Esophagus (tissue), 2 donors: ENCODE measurements at regions not wholly inside any gene's neighbourhood (a gene's known extent, or its start where the extent isn't known, plus 50 kb on each side); places are given as distances from the start of the nearest gene placed in this dataset.
A peak's percentile ranks its signal among the peaks of the same experiment; 100 is the strongest.

ENCODE experiments used
- H3K27ac ChIP-seq, 2 donors: one replicate each; pipeline ENCODE4 v1.5.1; 2013; ENCODE audit warnings: low read depth in 2 of 2, mild to moderate bottlenecking in 2 of 2, inconsistent platforms in 1 of 2, low read length in 1 of 2, moderate library complexity in 1 of 2
- H3K27me3 ChIP-seq, 2 donors: one replicate each; pipeline ENCODE4 v1.6.1; 2013; ENCODE audit warnings: low read length in 2 of 2, control low read depth in 1 of 2, mild to moderate bottlenecking in 1 of 2; ENCODE audit not compliant: insufficient read depth in 2 of 2, control insufficient read depth in 1 of 2
- H3K36me3 ChIP-seq, 2 donors: one replicate each; pipeline ENCODE4 v1.6.1; 2013; ENCODE audit warnings: low read length in 1 of 2; ENCODE audit not compliant: control insufficient read depth in 2 of 2, insufficient read depth in 2 of 2
- H3K4me1 ChIP-seq, 2 donors: one replicate each; pipeline ENCODE4 v1.6.1; 2013; ENCODE audit warnings: low read length in 1 of 2; ENCODE audit not compliant: control insufficient read depth in 2 of 2, insufficient read depth in 2 of 2
- H3K4me3 ChIP-seq, 2 donors: one replicate each; pipeline ENCODE4 v1.5.1; 2013; ENCODE audit warnings: low read length in 2 of 2, mild to moderate bottlenecking in 2 of 2, low read depth in 1 of 2, moderate library complexity in 1 of 2
- H3K9me3 ChIP-seq, 2 donors: one replicate each; pipeline ENCODE4 v1.6.1; 2013; ENCODE audit warnings: mild to moderate bottlenecking in 2 of 2, low read depth in 1 of 2, low read length in 1 of 2, moderate library complexity in 1 of 2; ENCODE audit not compliant: control insufficient read depth in 2 of 2, insufficient read depth in 1 of 2
- WGBS, 2 donors: extraction: QIAGEN DNeasy Blood & Tissue Kit; methylation state at CpG; one replicate each; pipeline ENCODE4 v1.1.7; 2013; 5-methylcytosine and 5-hydroxymethylcytosine counted together
- donor health status: healthy with polysubstance abuse.
- donor health status: Bipolar disorder and iron deficiency.

- Histone ChIP-seq H3K27me3 (no peaks in the 10 kb centered on the region), H3K4me1 (no peaks in the 10 kb centered on the region), H3K4me3 (no peak overlapping the region), H3K27ac (no peak overlapping the region), H3K36me3 (no peaks in the 10 kb centered on the region), H3K9me3 (no peaks in the 10 kb centered on the region)
- WGBS, 2 donors = 84 to 89% methylated on average over 8 of the region's 10 CpGs
Observed at GRCh38 chr21:38972078-38972477, 166.3 kb downstream of the ETS2 start.

GRCh38 chr21:38970765-38971164 is 165.0 kb downstream of the ETS2 start:
- 89 to 100% methylated on average over 3 of the region's 3 CpGs for WGBS, 2 donors
- no peaks in the 10 kb centered on the region for H3K36me3 ChIP-seq
- no peak overlapping the region for H3K27ac ChIP-seq
- H3K4me3 ChIP-seq = no peak overlapping the region
- no peaks in the 10 kb centered on the region for H3K4me1 ChIP-seq
- H3K27me3 ChIP-seq = no peaks in the 10 kb centered on the region
- H3K9me3 ChIP-seq = no peaks in the 10 kb centered on the region

GRCh38 chr21:38968887-38969543 is 163.3 kb downstream of the ETS2 start:
- no peaks in the 10 kb centered on the region for H3K9me3 ChIP-seq
- H3K4me1 ChIP-seq = no peaks in the 10 kb centered on the region
- WGBS, 2 donors = 87% methylated on average over 12 of the region's 12 CpGs
- no peaks in the 10 kb centered on the region for H3K27me3 ChIP-seq
- no peak overlapping the region for H3K4me3 ChIP-seq
- no peaks in the 10 kb centered on the region for H3K36me3 ChIP-seq
- H3K27ac ChIP-seq = no peak overlapping the region

GRCh38 chr21:38965910-38966504 is 160.3 kb downstream of the ETS2 start:
- Histone ChIP-seq H3K27me3 (no peaks in the 10 kb centered on the region), H3K4me1 (no peaks in the 10 kb centered on the region), H3K36me3 (no peaks in the 10 kb centered on the region), H3K4me3 (no peak overlapping the region), H3K27ac (no peak overlapping the region), H3K9me3 (no peaks in the 10 kb centered on the region)
- WGBS, 2 donors = 51 to 77% methylated on average over 16 of the region's 16 CpGs

- H3K27me3 ChIP-seq = no peaks in the 10 kb centered on the region
- H3K27ac ChIP-seq = no peak overlapping the region
- H3K36me3 ChIP-seq = no peaks in the 10 kb centered on the region
- H3K4me3 ChIP-seq = no peak overlapping the region
- no peaks in the 10 kb centered on the region for H3K4me1 ChIP-seq
- 64 to 76% methylated on average over 8 of the region's 8 CpGs for WGBS, 2 donors
- H3K9me3 ChIP-seq = no peaks in the 10 kb centered on the region
Observed at GRCh38 chr21:38965241-38965640, 159.5 kb downstream of the ETS2 start.

- no peaks in the 10 kb centered on the region for H3K27me3 ChIP-seq
- H3K4me1 ChIP-seq = peaks cover under 1 to 2% of the 10 kb centered on the region in 2 donors
- H3K9me3 ChIP-seq = no peaks in the 10 kb centered on the region
- no peak overlapping the region for H3K27ac ChIP-seq
- WGBS, 2 donors = 82 to 83% methylated on average over 6 of the region's 6 CpGs
- H3K4me3 ChIP-seq = no peak overlapping the region
- no peaks in the 10 kb centered on the region for H3K36me3 ChIP-seq
Observed at GRCh38 chr21:38963006-38963405, 157.3 kb downstream of the ETS2 start.

- 93 to 94% methylated on average over 2 of the region's 2 CpGs for WGBS, 2 donors
- Histone ChIP-seq H3K4me3 (no peak overlapping the region), H3K27ac (peak overlapping the region in 1 of 2 donors; percentile 53), H3K36me3 (no peaks in the 10 kb centered on the region), H3K27me3 (no peaks in the 10 kb centered on the region), H3K9me3 (no peaks in the 10 kb centered on the region), H3K4me1 (peaks cover 4 to 5% of the 10 kb centered on the region in 2 donors)
Observed at GRCh38 chr21:38960251-38960650, 154.5 kb downstream of the ETS2 start.

GRCh38 chr21:38959692-38960061 is 153.9 kb downstream of the ETS2 start:
- H3K4me1 ChIP-seq = peaks cover 4 to 5% of the 10 kb centered on the region in 2 donors
- H3K27ac ChIP-seq = peak overlapping the region; percentile 45 to 47
- WGBS, 2 donors = 85 to 89% methylated on average over 6 of the region's 6 CpGs
- no peak overlapping the region for H3K4me3 ChIP-seq
- H3K9me3 ChIP-seq = no peaks in the 10 kb centered on the region
- no peaks in the 10 kb centered on the region for H3K27me3 ChIP-seq
- no peaks in the 10 kb centered on the region for H3K36me3 ChIP-seq

- H3K4me1 ChIP-seq = peaks cover 4 to 5% of the 10 kb centered on the region in 2 donors
- H3K9me3 ChIP-seq = no peaks in the 10 kb centered on the region
- 77 to 79% methylated on average over 4 of the region's 4 CpGs for WGBS, 2 donors
- H3K36me3 ChIP-seq = no peaks in the 10 kb centered on the region
- H3K4me3 ChIP-seq = no peak overlapping the region
- peak overlapping the region; percentile 45 to 47 for H3K27ac ChIP-seq
- no peaks in the 10 kb centered on the region for H3K27me3 ChIP-seq
Observed at GRCh38 chr21:38958940-38959691, 153.4 kb downstream of the ETS2 start.
